ENCODE measurements at regions not wholly inside any gene's neighbourhood (a gene's known extent, or its start where the extent isn't known, plus 50 kb on each side); places are given as distances from the start of the nearest gene placed in this dataset.

DNA sequence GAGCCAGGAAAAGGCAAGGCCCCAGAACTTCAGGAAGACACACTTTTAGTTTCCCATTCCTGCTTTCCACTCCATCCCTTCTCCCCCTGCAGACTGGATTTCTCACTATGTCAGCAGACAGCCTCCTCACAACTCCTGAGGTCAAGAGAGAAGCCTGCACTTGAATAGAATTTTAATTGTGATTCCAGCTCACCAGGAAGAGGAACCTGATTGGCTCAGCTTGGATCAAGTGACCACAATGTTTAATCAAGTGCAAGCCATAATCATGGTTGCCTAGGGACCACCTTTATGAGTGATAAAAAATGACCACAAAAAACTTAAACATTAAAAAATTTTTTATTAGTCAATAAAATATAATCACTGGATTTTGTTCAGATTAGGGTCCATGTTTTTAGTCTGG, 244.7 kb upstream of the RHOBTB1 start:
- TF ChIP-seq, protein P1, sequence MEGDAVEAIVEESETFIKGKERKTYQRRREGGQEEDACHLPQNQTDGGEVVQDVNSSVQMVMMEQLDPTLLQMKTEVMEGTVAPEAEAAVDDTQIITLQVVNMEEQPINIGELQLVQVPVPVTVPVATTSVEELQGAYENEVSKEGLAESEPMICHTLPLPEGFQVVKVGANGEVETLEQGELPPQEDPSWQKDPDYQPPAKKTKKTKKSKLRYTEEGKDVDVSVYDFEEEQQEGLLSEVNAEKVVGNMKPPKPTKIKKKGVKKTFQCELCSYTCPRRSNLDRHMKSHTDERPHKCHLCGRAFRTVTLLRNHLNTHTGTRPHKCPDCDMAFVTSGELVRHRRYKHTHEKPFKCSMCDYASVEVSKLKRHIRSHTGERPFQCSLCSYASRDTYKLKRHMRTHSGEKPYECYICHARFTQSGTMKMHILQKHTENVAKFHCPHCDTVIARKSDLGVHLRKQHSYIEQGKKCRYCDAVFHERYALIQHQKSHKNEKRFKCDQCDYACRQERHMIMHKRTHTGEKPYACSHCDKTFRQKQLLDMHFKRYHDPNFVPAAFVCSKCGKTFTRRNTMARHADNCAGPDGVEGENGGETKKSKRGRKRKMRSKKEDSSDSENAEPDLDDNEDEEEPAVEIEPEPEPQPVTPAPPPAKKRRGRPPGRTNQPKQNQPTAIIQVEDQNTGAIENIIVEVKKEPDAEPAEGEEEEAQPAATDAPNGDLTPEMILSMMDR (IDR thresholded peaks at IDR 0.05), result no peak
- TF ChIP-seq POLR2AphosphoS5 (IDR thresholded peaks at IDR 0.05; ENCODE audit: insufficient read depth in 1 of 2, low read depth in 1 of 2), result no peak
- TF ChIP-seq POLR2A (IDR thresholded peaks at IDR 0.05), result no peak

Data from vagina (tissue), 2 donors.